Keratinocyte (primary cell): ENCODE measurements at regions not wholly inside any gene's neighbourhood (a gene's known extent, or its start where the extent isn't known, plus 50 kb on each side); places are given as distances from the start of the nearest gene placed in this dataset.

Experiments
- DNase-seq: peaks from one replicate; pipeline ENCODE4 v3.0.0-alpha.2; 2011; ENCODE audit warnings: low read depth, missing footprints, low spot score
- FAIRE-seq: peaks from 2 replicates; lab custom pipeline; 2011; peaks lifted over from hg19 to GRCh38; lab: Jason Lieb, UNC
- H2AFZ ChIP-seq: 2 replicates; pipeline ENCODE4 v1.6.0; 2012; ENCODE audit warnings: low read length, control low read depth, inconsistent platforms; ENCODE audit not compliant: control insufficient read depth
- H3K27ac ChIP-seq: 2 replicates; pipeline ENCODE4 v1.5.1; 2011; ENCODE audit warnings: low read length; ENCODE audit not compliant: control insufficient read depth, insufficient read depth
- H3K27me3 ChIP-seq: 3 replicates; pipeline ENCODE4 v1.6.0; 2011; ENCODE audit warnings: low read length; ENCODE audit not compliant: control insufficient read depth, insufficient read depth; ENCODE audit errors: extremely low read depth
- H3K36me3 ChIP-seq, 2 experiments: 2 replicates in 1 of 2; 3 replicates in 1 of 2; pipeline ENCODE4 v1.5.1; 2011; ENCODE audit warnings: low read length in 2 of 2, mild to moderate bottlenecking in 1 of 2; ENCODE audit not compliant: control insufficient read depth in 2 of 2, insufficient read depth in 2 of 2; ENCODE audit errors: extremely low read depth in 1 of 2
- H3K4me1 ChIP-seq: 3 replicates; pipeline ENCODE4 v1.5.1; 2011; ENCODE audit warnings: low read length; ENCODE audit not compliant: control insufficient read depth, insufficient read depth; ENCODE audit errors: extremely low read depth
- H3K4me2 ChIP-seq: 3 replicates; pipeline ENCODE4 v1.6.0; 2011; ENCODE audit warnings: low read depth, low read length; ENCODE audit not compliant: control insufficient read depth, insufficient read depth; ENCODE audit errors: extremely low read depth
- H3K4me3 ChIP-seq, 3 experiments: fragments of 200-600 bp in 1 of 3; sonication (generic) in 1 of 3; 2 replicates in 2 of 3; 3 replicates in 1 of 3; pipeline ENCODE4 v1.5.1; 2011 to 2016; ENCODE audit warnings: low read length in 3 of 3, mild to moderate bottlenecking in 3 of 3, control low read depth in 2 of 3, inconsistent platforms in 1 of 3, low read depth in 1 of 3, mixed read lengths in 1 of 3, mixed run types in 1 of 3, moderate library complexity in 1 of 3; ENCODE audit not compliant: control insufficient read depth in 2 of 3, insufficient read depth in 2 of 3; ENCODE audit errors: extremely low read depth in 1 of 3
- H3K79me2 ChIP-seq: 2 replicates; pipeline ENCODE4 v1.6.0; 2012; ENCODE audit warnings: low read length; ENCODE audit not compliant: control insufficient read depth, insufficient read depth
- H3K9ac ChIP-seq: 3 replicates; pipeline ENCODE4 v1.6.0; 2011; ENCODE audit warnings: low read length; ENCODE audit not compliant: control insufficient read depth, insufficient read depth; ENCODE audit errors: extremely low read depth
- H3K9me1 ChIP-seq: 3 replicates; pipeline ENCODE4 v1.6.0; 2011; ENCODE audit warnings: low read length; ENCODE audit not compliant: control insufficient read depth, insufficient read depth; ENCODE audit errors: extremely low read depth
- H3K9me3 ChIP-seq: 2 replicates; pipeline ENCODE4 v1.5.1; 2012; ENCODE audit warnings: low read depth, low read length; ENCODE audit not compliant: control insufficient read depth
- H4K20me1 ChIP-seq: 3 replicates; pipeline ENCODE4 v1.6.0; 2011; ENCODE audit warnings: low read length; ENCODE audit not compliant: control insufficient read depth, insufficient read depth; ENCODE audit errors: extremely low read depth
- EZH2 ChIP-seq: IDR thresholded peaks from one replicate; pipeline ENCODE4 v1.6.1; 2012; ENCODE audit warnings: inconsistent platforms, mild to moderate bottlenecking, low read length, moderate library complexity
- dilution Hi-C: fragments of 300-500 bp; cut with MboI; formaldehyde crosslinking; loops from one replicate; pipeline ENCODE4 v1.7.0; 2020; ENCODE audit warnings: low sequenced_read_pairs; ENCODE audit not compliant: extremely low pct_ligation_motif_present
- TF ChIP-seq, protein P1 (sequence below), 3 experiments: IDR thresholded peaks in 1 of 3; conservative IDR thresholded peaks in 1 of 3; optimal IDR thresholded peaks in 1 of 3; 2 replicates in 2 of 3; 3 replicates in 1 of 3; pipeline versions ENCODE3 to v1.5.1; 2011; ENCODE audit warnings: low read length in 3 of 3, mild to moderate bottlenecking in 3 of 3, moderate library complexity in 2 of 3, control low read depth in 1 of 3, inconsistent platforms in 1 of 3; ENCODE audit not compliant: insufficient read depth in 2 of 3; ENCODE audit errors: extremely low read depth in 1 of 3

DNA sequence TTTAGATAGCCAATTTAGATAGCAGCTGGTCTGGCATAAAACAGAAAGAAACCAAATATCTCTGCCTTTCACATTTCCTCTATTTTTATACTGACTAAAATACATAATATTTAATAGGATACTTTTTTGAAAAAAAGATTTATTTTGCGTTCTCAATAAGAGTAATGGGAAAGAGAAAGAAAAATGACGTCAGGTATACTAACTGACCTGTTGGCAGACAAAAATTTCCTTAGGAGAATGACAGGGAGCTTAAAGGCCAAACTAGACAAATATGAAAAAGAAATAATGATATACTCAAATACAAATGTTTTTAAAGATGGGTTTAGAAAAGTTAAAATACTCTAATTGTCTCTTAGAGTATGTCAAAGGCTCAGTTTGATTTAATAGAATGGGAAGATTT, 309.4 kb upstream of the ADGRL3 start:
- H3K9me3 ChIP-seq, result no peaks in the 10 kb centered on the region
- no peaks in the 10 kb centered on the region for H4K20me1 ChIP-seq
- H3K4me1 ChIP-seq, result no peaks in the 10 kb centered on the region
- FAIRE-seq, result no peak
- dilution Hi-C loops, result no loop called here
- H3K9ac ChIP-seq, result no peak overlapping the region
- H3K79me2 ChIP-seq, result no peaks in the 10 kb centered on the region
- no peak overlapping the region for H3K4me2 ChIP-seq
- no peaks in the 10 kb centered on the region for H3K9me1 ChIP-seq
- no peaks in the 10 kb centered on the region for H3K36me3 ChIP-seq
- H2AFZ ChIP-seq, result no peak overlapping the region
- no peak overlapping the region for H3K27ac ChIP-seq
- no peaks in the 10 kb centered on the region for H3K27me3 ChIP-seq
- no peak overlapping the region for H3K4me3 ChIP-seq
- TF ChIP-seq, protein P1, sequence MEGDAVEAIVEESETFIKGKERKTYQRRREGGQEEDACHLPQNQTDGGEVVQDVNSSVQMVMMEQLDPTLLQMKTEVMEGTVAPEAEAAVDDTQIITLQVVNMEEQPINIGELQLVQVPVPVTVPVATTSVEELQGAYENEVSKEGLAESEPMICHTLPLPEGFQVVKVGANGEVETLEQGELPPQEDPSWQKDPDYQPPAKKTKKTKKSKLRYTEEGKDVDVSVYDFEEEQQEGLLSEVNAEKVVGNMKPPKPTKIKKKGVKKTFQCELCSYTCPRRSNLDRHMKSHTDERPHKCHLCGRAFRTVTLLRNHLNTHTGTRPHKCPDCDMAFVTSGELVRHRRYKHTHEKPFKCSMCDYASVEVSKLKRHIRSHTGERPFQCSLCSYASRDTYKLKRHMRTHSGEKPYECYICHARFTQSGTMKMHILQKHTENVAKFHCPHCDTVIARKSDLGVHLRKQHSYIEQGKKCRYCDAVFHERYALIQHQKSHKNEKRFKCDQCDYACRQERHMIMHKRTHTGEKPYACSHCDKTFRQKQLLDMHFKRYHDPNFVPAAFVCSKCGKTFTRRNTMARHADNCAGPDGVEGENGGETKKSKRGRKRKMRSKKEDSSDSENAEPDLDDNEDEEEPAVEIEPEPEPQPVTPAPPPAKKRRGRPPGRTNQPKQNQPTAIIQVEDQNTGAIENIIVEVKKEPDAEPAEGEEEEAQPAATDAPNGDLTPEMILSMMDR (optimal IDR thresholded peaks at IDR 0.05 in 1 of 3, IDR thresholded peaks at IDR 0.05 in 1 of 3, conservative IDR thresholded peaks at IDR 0.05 in 1 of 3; ENCODE audit: extremely low read depth in 1 of 3, insufficient read depth in 2 of 3, low read length in 3 of 3), result no peak
- no peak for TF ChIP-seq EZH2
- DNase-seq, result no peak

DNA sequence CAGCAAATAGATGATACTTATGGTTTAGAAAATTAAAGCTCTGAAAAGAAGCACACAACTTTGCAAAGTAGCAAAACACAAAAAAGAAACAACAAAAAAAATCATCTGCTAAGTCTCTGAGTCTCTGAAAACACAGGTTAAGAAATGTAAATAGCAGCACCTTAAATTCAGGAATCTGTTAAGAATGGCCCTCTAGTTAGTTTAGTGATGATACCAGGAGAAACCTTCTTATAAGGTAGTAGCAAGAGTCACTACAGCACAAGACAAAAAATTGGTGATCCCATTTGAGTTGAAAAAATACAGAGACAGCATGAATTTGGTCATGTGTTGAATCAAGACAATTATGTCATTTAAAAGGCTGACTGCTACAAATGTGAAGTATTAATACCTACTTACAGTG, 308.2 kb upstream of the ADGRL3 start:
- no peak overlapping the region for H2AFZ ChIP-seq
- FAIRE-seq, result no peak
- DNase-seq, result no peak

More for the DNA sequence above, 308.2 kb upstream of the ADGRL3 start:
- Histone ChIP-seq H3K27ac (no peak overlapping the region), H3K4me2 (no peak overlapping the region), H3K9me1 (no peaks in the 10 kb centered on the region), H4K20me1 (no peaks in the 10 kb centered on the region), H3K9ac (no peak overlapping the region), H3K27me3 (no peaks in the 10 kb centered on the region), H3K9me3 (no peaks in the 10 kb centered on the region), H3K4me1 (no peaks in the 10 kb centered on the region), H3K79me2 (no peaks in the 10 kb centered on the region), H3K4me3 (no peak overlapping the region), H3K36me3 (no peaks in the 10 kb centered on the region)
- TF ChIP-seq, protein P1 (optimal IDR thresholded peaks at IDR 0.05 in 1 of 3, IDR thresholded peaks at IDR 0.05 in 1 of 3, conservative IDR thresholded peaks at IDR 0.05 in 1 of 3; ENCODE audit: extremely low read depth in 1 of 3, insufficient read depth in 2 of 3, low read length in 3 of 3), result no peak
- no peak for TF ChIP-seq EZH2
- dilution Hi-C loops, result no loop called here
